CD4-positive, CD25-positive, alpha-beta regulatory T cell (primary cell): ENCODE measurements at regions not wholly inside any gene's neighbourhood (a gene's known extent, or its start where the extent isn't known, plus 50 kb on each side); places are given as distances from the start of the nearest gene placed in this dataset.

Experiments used
- ATAC-seq, 2 donors: fragments of 150-1000 bp; cut with Tn5 transposase; one replicate each; pipeline ENCODE4 v1.10.0; 2021; ENCODE audit warnings: low read depth in 2 of 2, moderate number of reproducible peaks in 2 of 2, moderate library complexity in 1 of 2
- DNase-seq, 3 donors: peaks; one replicate each; pipeline versions ENCODE4 v3.0.0 to v3.0.0-alpha.2; 2012 to 2022; ENCODE audit warnings: mixed read lengths in 1 of 3
- H3K27ac ChIP-seq: one replicate; pipeline ENCODE4 v1.7.0; 2013; ENCODE audit warnings: mild to moderate bottlenecking, low read length; ENCODE audit not compliant: insufficient read depth, poor library complexity, severe bottlenecking
- H3K27me3 ChIP-seq: one replicate; pipeline ENCODE4 v1.7.0; 2013; ENCODE audit warnings: low read length; ENCODE audit not compliant: control insufficient read depth, insufficient read depth
- H3K36me3 ChIP-seq: one replicate; pipeline ENCODE4 v1.7.0; 2013; ENCODE audit warnings: mild to moderate bottlenecking, low read length, moderate library complexity; ENCODE audit not compliant: control insufficient read depth, insufficient read depth
- H3K4me1 ChIP-seq: 2 replicates; pipeline ENCODE4 v1.7.0; 2013; ENCODE audit warnings: mild to moderate bottlenecking, low read length; ENCODE audit not compliant: insufficient read depth, control insufficient read depth, poor library complexity, severe bottlenecking
- H3K4me3 ChIP-seq: one replicate; pipeline ENCODE4 v1.7.0; 2013; ENCODE audit warnings: low read depth, mild to moderate bottlenecking, low read length, moderate library complexity
- H3K9me3 ChIP-seq, 2 experiments: 1 replicate in 1 of 2; 2 replicates in 1 of 2; pipeline ENCODE4 v1.7.0; 2013; ENCODE audit warnings: low read length in 2 of 2, mild to moderate bottlenecking in 1 of 2, moderate library complexity in 1 of 2; ENCODE audit not compliant: control insufficient read depth in 2 of 2
- H3K27ac Mint-ChIP-seq, 3 donors: one replicate each; pipeline ENCODE4 v1.8.0; 2020 to 2022; ENCODE audit warnings: mild to moderate bottlenecking in 3 of 3, mixed read lengths in 3 of 3, moderate library complexity in 2 of 3
- H3K27me3 Mint-ChIP-seq: one replicate; pipeline ENCODE4 v1.8.0; 2022; ENCODE audit warnings: mild to moderate bottlenecking, mixed read lengths
- H3K36me3 Mint-ChIP-seq: one replicate; pipeline ENCODE4 v1.8.0; 2020; ENCODE audit warnings: mixed read lengths
- H3K4me1 Mint-ChIP-seq, 4 donors: one replicate each; pipeline ENCODE4 v1.8.0; 2020 to 2022; ENCODE audit warnings: mixed read lengths in 4 of 4, mild to moderate bottlenecking in 1 of 4
- H3K4me3 Mint-ChIP-seq, 4 donors: one replicate each; pipeline ENCODE4 v1.8.0; 2020 to 2022; ENCODE audit warnings: mild to moderate bottlenecking in 4 of 4, mixed read lengths in 4 of 4, moderate library complexity in 3 of 4
- H3K9me3 Mint-ChIP-seq, 7 donors: one replicate each; pipeline ENCODE4 v1.8.0; 2020 to 2022; ENCODE audit warnings: mixed read lengths in 7 of 7, mild to moderate bottlenecking in 3 of 7, moderate library complexity in 2 of 7

DNA sequence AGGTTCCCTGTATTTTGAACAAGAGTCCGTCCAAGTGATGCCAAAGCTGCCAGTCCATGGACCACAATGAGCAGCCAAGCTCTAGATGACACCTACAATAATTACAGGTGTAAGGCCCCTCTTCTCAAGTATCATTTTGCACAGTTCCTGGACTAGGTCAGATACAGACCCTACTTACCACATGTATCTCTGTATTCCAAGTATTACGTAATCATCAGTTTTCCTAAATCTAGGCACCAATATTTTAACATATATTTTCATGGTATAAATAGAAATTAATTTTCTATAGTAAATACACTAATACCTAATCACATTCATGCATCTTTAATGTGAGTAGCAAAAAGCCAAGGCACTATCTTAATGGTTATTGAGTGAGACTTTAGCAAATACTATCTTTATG is 157.0 kb upstream of the PRSS1 start:
- Mint-ChIP-seq H3K4me1 (peaks cover 0 to 7% (median 3%) of the 10 kb centered on the region in 4 donors), H3K4me3 (peak overlapping the region in 1 of 4 donors; percentile 19), H3K36me3 (peaks cover 6% of the 10 kb centered on the region), H3K27me3 (peaks cover 4% of the 10 kb centered on the region), H3K27ac (no peak overlapping the region), H3K9me3 (no peaks in the 10 kb centered on the region)
- no peaks in the 10 kb centered on the region for H3K9me3 ChIP-seq
- H3K36me3 ChIP-seq: no peaks in the 10 kb centered on the region
- DNase-seq (no peak), ATAC-seq (no peak)
- no peaks in the 10 kb centered on the region for H3K27me3 ChIP-seq
- no peak overlapping the region for H3K4me3 ChIP-seq
- no peaks in the 10 kb centered on the region for H3K4me1 ChIP-seq
- no peak overlapping the region for H3K27ac ChIP-seq

DNA sequence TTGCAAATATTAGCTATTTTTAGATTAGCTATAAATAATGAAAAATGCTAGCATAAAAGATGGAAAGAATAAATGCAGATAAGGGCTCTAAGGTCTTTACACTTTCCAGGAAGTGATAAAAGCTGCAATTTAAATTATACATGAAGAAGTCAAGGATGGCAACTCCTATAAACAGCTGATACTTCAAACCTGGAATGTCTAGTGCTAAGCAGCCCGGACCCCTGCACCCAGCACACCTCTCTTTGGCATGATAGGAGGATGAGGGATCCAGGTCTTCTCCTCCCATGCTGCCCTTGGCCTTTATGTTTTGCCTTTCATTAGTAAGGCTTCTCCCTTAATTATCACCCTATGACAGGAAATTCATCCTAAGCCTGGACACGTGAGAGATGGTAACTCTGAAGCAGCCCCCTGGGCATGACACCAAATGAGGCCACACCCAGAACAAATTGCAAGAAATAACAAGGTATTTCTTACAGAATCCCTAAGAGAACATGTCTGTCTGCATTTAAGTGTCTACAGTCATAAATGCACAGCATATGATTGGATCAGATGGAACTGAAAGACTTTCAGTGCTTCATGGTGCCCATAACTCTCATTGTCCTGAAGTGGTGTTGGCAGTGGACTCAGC is 158.3 kb upstream of the PRSS1 start:
- Histone ChIP-seq H3K27ac (no peak overlapping the region), H3K4me1 (no peaks in the 10 kb centered on the region), H3K9me3 (no peaks in the 10 kb centered on the region), H3K27me3 (no peaks in the 10 kb centered on the region), H3K4me3 (no peak overlapping the region), H3K36me3 (no peaks in the 10 kb centered on the region)
- Mint-ChIP-seq H3K4me3 (no peak overlapping the region), H3K36me3 (peaks cover 6% of the 10 kb centered on the region), H3K4me1 (peaks cover 0 to 9% (median 7%) of the 10 kb centered on the region in 4 donors), H3K9me3 (no peaks in the 10 kb centered on the region), H3K27ac (peak overlapping the region in 1 of 3 donors; percentile 13), H3K27me3 (peaks cover 4% of the 10 kb centered on the region)
- no peak for ATAC-seq
- DNase-seq: no peak

DNA sequence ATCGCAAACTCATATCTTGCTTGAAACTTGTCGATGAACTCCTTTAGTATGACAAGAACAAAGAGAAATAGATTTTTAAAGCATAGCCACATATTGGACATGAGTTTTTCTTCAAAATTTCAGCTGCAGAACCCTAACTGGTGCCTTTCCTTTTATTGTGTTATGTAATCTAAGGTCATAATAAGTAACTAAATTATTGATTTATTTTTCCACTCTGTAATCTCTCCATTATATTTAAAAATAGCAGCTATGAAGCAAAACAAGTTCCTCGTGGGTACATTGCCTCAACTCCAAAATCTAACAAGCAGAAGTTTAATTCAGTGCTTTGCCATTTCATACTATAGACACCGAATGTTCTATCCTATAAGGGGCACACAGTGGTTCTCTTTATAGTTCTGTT is 159.2 kb upstream of the PRSS1 start:
- H3K27me3 ChIP-seq: no peaks in the 10 kb centered on the region
- Mint-ChIP-seq H3K4me3 (no peak overlapping the region), H3K4me1 (peaks cover 0 to 9% (median 7%) of the 10 kb centered on the region in 4 donors), H3K9me3 (no peaks in the 10 kb centered on the region), H3K36me3 (peaks cover 6% of the 10 kb centered on the region), H3K27ac (no peak overlapping the region), H3K27me3 (peaks cover 4% of the 10 kb centered on the region)
- H3K4me1 ChIP-seq: no peaks in the 10 kb centered on the region
- H3K27ac ChIP-seq: no peak overlapping the region
- DNase-seq (no peak), ATAC-seq (no peak)
- H3K36me3 ChIP-seq: no peaks in the 10 kb centered on the region
- H3K4me3 ChIP-seq: no peak overlapping the region
- no peaks in the 10 kb centered on the region for H3K9me3 ChIP-seq

DNA sequence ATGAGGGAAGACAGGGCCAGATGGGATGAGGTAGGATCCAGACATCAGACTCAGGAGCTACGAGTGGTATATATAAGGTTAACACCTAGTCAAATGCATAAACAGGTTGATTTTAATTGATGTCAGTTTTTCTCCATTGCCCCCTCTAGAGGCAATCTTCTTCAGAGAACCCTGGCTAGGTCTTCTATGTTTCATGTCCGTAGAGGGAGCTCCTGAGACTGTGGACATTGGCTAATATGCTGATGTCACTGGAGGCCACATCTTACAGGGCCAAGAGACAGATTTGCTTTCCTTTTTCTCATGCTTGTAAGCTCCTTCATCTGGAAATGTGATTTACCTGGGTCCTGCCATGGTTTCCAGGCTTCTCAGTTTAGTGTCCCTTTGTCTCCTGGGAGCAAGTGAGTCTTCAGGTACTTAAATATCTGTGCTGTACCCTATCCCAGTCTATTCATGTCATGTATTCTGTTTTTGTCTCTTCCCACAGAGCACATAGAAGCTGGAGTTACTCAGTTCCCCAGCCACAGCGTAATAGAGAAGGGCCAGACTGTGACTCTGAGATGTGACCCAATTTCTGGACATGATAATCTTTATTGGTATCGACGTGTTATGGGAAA is 161.6 kb upstream of the PRSS1 start:
- Mint-ChIP-seq H3K4me3 (peak overlapping the region in 2 of 4 donors; percentile 7 to 49), H3K36me3 (peaks cover 4% of the 10 kb centered on the region), H3K27me3 (no peaks in the 10 kb centered on the region), H3K4me1 (peaks cover 0 to 9% (median 7%) of the 10 kb centered on the region in 4 donors), H3K27ac (peak overlapping the region in 1 of 3 donors; percentile 30), H3K9me3 (no peaks in the 10 kb centered on the region)
- peak; percentile 74 to 87 for ATAC-seq
- Histone ChIP-seq H3K36me3 (no peaks in the 10 kb centered on the region), H3K27ac (no peak overlapping the region), H3K4me1 (no peaks in the 10 kb centered on the region), H3K4me3 (peak overlapping the region; percentile 26), H3K9me3 (no peaks in the 10 kb centered on the region), H3K27me3 (no peaks in the 10 kb centered on the region)
- peak in 2 of 3 donors; percentile 44 to 73 for DNase-seq

DNA sequence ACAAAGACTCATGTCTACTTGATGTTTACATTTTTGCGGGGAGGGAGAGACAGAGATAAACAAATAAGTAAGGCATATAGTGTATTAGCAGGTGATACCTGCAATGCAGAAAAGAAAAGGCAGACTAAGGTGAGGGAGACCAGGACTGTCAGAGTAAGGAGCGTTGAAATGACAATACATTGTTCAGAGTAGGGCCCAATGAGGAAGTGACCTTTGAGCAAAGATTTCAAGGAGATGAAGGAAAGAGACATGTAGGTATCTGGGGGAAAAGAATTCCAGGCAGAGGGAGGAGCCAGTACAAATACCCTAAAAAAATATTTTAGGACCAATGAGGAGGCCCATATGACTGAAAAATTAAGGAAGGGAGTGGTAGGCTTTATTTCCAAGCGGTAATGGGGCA is 162.7 kb upstream of the PRSS1 start:
- Histone ChIP-seq H3K36me3 (no peaks in the 10 kb centered on the region), H3K9me3 (no peaks in the 10 kb centered on the region), H3K27ac (no peak overlapping the region), H3K4me1 (peaks cover under 1% of the 10 kb centered on the region), H3K4me3 (no peak overlapping the region), H3K27me3 (no peaks in the 10 kb centered on the region)
- DNase-seq (no peak), ATAC-seq (no peak)
- peak overlapping the region in 1 of 3 donors; percentile 30 for H3K27ac Mint-ChIP-seq
- H3K4me1 Mint-ChIP-seq: peaks cover 4 to 14% (median 11%) of the 10 kb centered on the region in 4 donors
- no peaks in the 10 kb centered on the region for H3K9me3 Mint-ChIP-seq
- H3K4me3 Mint-ChIP-seq: no peak overlapping the region
- no peaks in the 10 kb centered on the region for H3K36me3 Mint-ChIP-seq
- H3K27me3 Mint-ChIP-seq: no peaks in the 10 kb centered on the region

DNA sequence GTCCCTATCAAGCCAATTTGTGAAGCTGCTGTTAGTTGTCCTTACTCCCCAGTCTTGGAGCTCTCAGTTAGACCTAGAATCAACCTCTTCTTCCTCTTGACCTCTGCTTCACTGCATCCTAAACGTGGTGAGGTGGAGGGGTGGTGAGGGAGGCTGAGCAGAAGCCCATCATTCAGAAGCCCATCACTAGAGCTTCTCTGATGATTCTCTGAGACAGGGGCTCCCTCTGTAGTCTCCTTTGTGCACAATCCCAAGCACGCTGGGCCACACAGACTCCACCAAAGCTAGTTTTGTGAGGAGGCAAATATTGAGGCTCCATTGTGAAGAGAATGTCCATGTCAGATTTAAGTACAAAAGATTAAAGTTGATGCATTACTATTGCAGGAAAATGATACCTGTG is 163.8 kb upstream of the PRSS1 start:
- no peak overlapping the region for H3K27ac ChIP-seq
- H3K9me3 ChIP-seq: no peaks in the 10 kb centered on the region
- H3K4me1 ChIP-seq: peaks cover 6% of the 10 kb centered on the region
- no peak for DNase-seq
- Mint-ChIP-seq H3K4me1 (peaks cover 7 to 23% (median 17%) of the 10 kb centered on the region in 4 donors), H3K4me3 (no peak overlapping the region), H3K36me3 (no peaks in the 10 kb centered on the region), H3K9me3 (no peaks in the 10 kb centered on the region), H3K27ac (peak overlapping the region in 1 of 3 donors; percentile 42), H3K27me3 (no peaks in the 10 kb centered on the region)
- ATAC-seq: no peak
- H3K4me3 ChIP-seq: no peak overlapping the region
- no peaks in the 10 kb centered on the region for H3K36me3 ChIP-seq
- no peaks in the 10 kb centered on the region for H3K27me3 ChIP-seq

DNA sequence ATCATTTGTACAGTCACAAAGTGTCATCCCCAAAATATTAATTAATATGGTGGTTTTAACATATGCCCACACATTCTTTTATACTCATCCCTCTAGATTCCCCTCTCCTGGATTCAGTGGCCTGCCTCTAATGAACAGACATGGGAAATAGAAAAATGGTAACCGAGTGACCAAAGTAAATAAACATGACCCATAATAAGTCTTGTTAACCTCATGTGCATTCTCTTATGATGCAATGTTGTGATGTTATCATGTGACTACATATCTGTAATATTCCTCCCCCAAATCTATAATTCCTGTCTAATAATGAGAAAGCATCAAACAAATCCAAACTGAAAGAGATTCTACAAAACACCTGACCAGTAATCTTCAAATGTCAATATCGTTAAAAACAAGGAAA is 164.5 kb upstream of the PRSS1 start:
- Mint-ChIP-seq H3K9me3 (no peaks in the 10 kb centered on the region), H3K4me1 (peaks cover 11 to 30% (median 23%) of the 10 kb centered on the region in 4 donors), H3K36me3 (no peaks in the 10 kb centered on the region), H3K27ac (no peak overlapping the region), H3K27me3 (no peaks in the 10 kb centered on the region), H3K4me3 (no peak overlapping the region)
- DNase-seq (no peak), ATAC-seq (no peak)
- no peaks in the 10 kb centered on the region for H3K36me3 ChIP-seq
- peaks cover 12% of the 10 kb centered on the region for H3K4me1 ChIP-seq
- no peak overlapping the region for H3K27ac ChIP-seq
- no peaks in the 10 kb centered on the region for H3K27me3 ChIP-seq
- no peak overlapping the region for H3K4me3 ChIP-seq
- H3K9me3 ChIP-seq: no peaks in the 10 kb centered on the region

DNA sequence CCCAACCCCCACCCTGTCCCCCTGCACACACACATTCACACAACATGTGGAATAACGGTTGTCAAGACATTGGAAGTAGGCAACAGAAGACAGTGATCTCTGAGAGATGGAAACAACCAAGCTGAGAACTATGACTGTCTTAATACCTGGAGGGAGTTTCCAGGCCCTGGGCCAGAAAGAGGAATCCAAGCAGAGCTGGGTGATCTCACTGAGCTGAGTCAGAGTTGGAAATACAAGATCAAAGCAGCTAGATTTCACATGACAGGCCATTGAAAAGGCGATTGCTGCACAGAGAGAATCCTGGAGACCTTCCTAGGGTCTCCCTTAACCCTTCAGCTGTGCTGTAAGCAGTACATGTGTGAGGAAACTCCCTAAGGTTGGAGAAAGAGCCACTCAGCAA is 165.8 kb upstream of the PRSS1 start:
- ATAC-seq (peak; percentile 5 to 33), DNase-seq (peak in 1 of 3 donors; percentile 19)
- Mint-ChIP-seq H3K27ac (no peak overlapping the region), H3K4me1 (peaks cover 13 to 33% (median 25%) of the 10 kb centered on the region in 4 donors), H3K9me3 (no peaks in the 10 kb centered on the region), H3K27me3 (no peaks in the 10 kb centered on the region), H3K4me3 (no peak overlapping the region), H3K36me3 (no peaks in the 10 kb centered on the region)
- Histone ChIP-seq H3K9me3 (no peaks in the 10 kb centered on the region), H3K4me1 (peaks cover 14% of the 10 kb centered on the region), H3K27ac (no peak overlapping the region), H3K4me3 (no peak overlapping the region), H3K27me3 (no peaks in the 10 kb centered on the region), H3K36me3 (no peaks in the 10 kb centered on the region)
